ENCODE measurements at regions not wholly inside any gene's neighbourhood (a gene's known extent, or its start where the extent isn't known, plus 50 kb on each side); places are given as distances from the start of the nearest gene placed in this dataset.
"Not testable (repeated sequence)": the region's sequence is repeated elsewhere in the genome, so short reads cannot be mapped to it uniquely, and the experiment has no call there.

GRCh38 chr1:118815909-118816308, 172.2 kb downstream of the TBX15 start:
- DNase-seq (ENCODE audit: low read depth): peak; percentile 67
- H3K4me3 ChIP-seq (ENCODE audit: control insufficient read depth, low read depth, low read length): no peak overlapping the region
- TF ChIP-seq CTCF (conservative IDR thresholded peaks at IDR 0.05; ENCODE audit: control insufficient read depth, insufficient read depth, low read depth, low read length): no peak

GRCh38 chr1:118812555-118812954, 175.6 kb downstream of the TBX15 start:
- H3K4me3 ChIP-seq (ENCODE audit: control insufficient read depth, low read depth, low read length): no peak overlapping the region
- TF ChIP-seq CTCF (conservative IDR thresholded peaks at IDR 0.05; ENCODE audit: control insufficient read depth, insufficient read depth, low read depth, low read length): no peak
- peak; percentile 15 for DNase-seq (ENCODE audit: low read depth)

GRCh38 chr1:118811156-118811555, 177.0 kb downstream of the TBX15 start:
- TF ChIP-seq CTCF (conservative IDR thresholded peaks at IDR 0.05; ENCODE audit: control insufficient read depth, insufficient read depth, low read depth, low read length): no peak
- DNase-seq (ENCODE audit: low read depth): peak; percentile 22
- no peak overlapping the region for H3K4me3 ChIP-seq (ENCODE audit: control insufficient read depth, low read depth, low read length)

- H3K4me3 ChIP-seq (ENCODE audit: control insufficient read depth, low read depth, low read length): no peak overlapping the region
- TF ChIP-seq CTCF (conservative IDR thresholded peaks at IDR 0.05; ENCODE audit: control insufficient read depth, insufficient read depth, low read depth, low read length): no peak
- DNase-seq (ENCODE audit: low read depth): no peak
Observed at GRCh38 chr1:118809586-118809985, 178.6 kb downstream of the TBX15 start.

- not testable (repeated sequence) for H3K4me3 ChIP-seq (ENCODE audit: control insufficient read depth, low read depth, low read length); DNase-seq (ENCODE audit: low read depth)
Observed at GRCh38 chr1:118803128-118803527, 185.0 kb downstream of the TBX15 start.

- DNase-seq (ENCODE audit: low read depth): no peak
Observed at GRCh38 chr1:118791094-118791691, 196.9 kb downstream of the TBX15 start.

GRCh38 chr1:118788463-118788862, 199.7 kb downstream of the TBX15 start:
- TF ChIP-seq CTCF (conservative IDR thresholded peaks at IDR 0.05; ENCODE audit: control insufficient read depth, insufficient read depth, low read depth, low read length): no peak
- peak; percentile 86 for DNase-seq (ENCODE audit: low read depth)
- no peak overlapping the region for H3K4me3 ChIP-seq (ENCODE audit: control insufficient read depth, low read depth, low read length)

More at GRCh38 chr1:118791094-118791691, 196.9 kb downstream of the TBX15 start:
- no peak for TF ChIP-seq CTCF (conservative IDR thresholded peaks at IDR 0.05; ENCODE audit: control insufficient read depth, insufficient read depth, low read depth, low read length)
- no peak overlapping the region for H3K4me3 ChIP-seq (ENCODE audit: control insufficient read depth, low read depth, low read length)
